Colonic mucosa (tissue), 4 donors: ENCODE measurements at regions not wholly inside any gene's neighbourhood (a gene's known extent, or its start where the extent isn't known, plus 50 kb on each side); places are given as distances from the start of the nearest gene placed in this dataset.

Experiments used
- DNase-seq: peaks from one replicate; pipeline ENCODE4 v3.0.0-alpha.2; 2020
- H3K27ac ChIP-seq: fragments of 200-600 bp; one replicate; pipeline ENCODE4 v1.8.0; 2021
- H3K27me3 ChIP-seq: fragments of 200-600 bp; one replicate; pipeline ENCODE4 v1.8.0; 2021
- H3K36me3 ChIP-seq: fragments of 200-600 bp; one replicate; pipeline ENCODE4 v1.8.0; 2021
- H3K4me1 ChIP-seq: fragments of 200-600 bp; one replicate; pipeline ENCODE4 v1.8.0; 2021; ENCODE audit warnings: mild to moderate bottlenecking
- H3K4me3 ChIP-seq: fragments of 200-600 bp; one replicate; pipeline ENCODE4 v1.8.0; 2021
- H3K9ac ChIP-seq, 2 donors: one replicate each; pipeline ENCODE4 v1.7.0; 2013; ENCODE audit warnings: control low read depth in 2 of 2, low read depth in 2 of 2, low read length in 2 of 2
- H3K9me3 ChIP-seq: fragments of 200-600 bp; one replicate; pipeline ENCODE4 v1.8.0; 2021
- CTCF ChIP-seq: fragments of 200-600 bp; IDR thresholded peaks from one replicate; pipeline ENCODE4 v1.8.0; 2022; ENCODE audit warnings: antibody characterized with exemption, mild to moderate bottlenecking
- intact Hi-C: fragments of 100-400 bp; cut with DNase I; formaldehyde crosslinking; loops from one replicate; pipeline ENCODE4 v1.14.1; 2022
- donor health status: healthy.
- donor health status: DM: no; HTN: no; CAD: no.
- donor health status: DM: no; HTN: no; CAD: no.

- Histone ChIP-seq H3K36me3 (no peaks in the 10 kb centered on the region), H3K4me1 (no peaks in the 10 kb centered on the region), H3K27me3 (no peaks in the 10 kb centered on the region), H3K9me3 (no peaks in the 10 kb centered on the region), H3K27ac (no peak overlapping the region), H3K4me3 (no peak overlapping the region), H3K9ac (no peak overlapping the region)
- intact Hi-C loops, result no loop called here
- peak; percentile 24 for DNase-seq
- TF ChIP-seq CTCF, result no peak
Measured at GRCh38 chr7:71015252-71015900, 116.6 kb upstream of the GALNT17 start.

GRCh38 chr7:71016401-71016800 lies 115.5 kb upstream of the GALNT17 start:
- no peaks in the 10 kb centered on the region for H3K36me3 ChIP-seq
- TF ChIP-seq CTCF, result no peak
- no peaks in the 10 kb centered on the region for H3K4me1 ChIP-seq
- no peaks in the 10 kb centered on the region for H3K27me3 ChIP-seq
- no peak overlapping the region for H3K4me3 ChIP-seq
- intact Hi-C loops, result no loop called here
- no peak for DNase-seq
- H3K9me3 ChIP-seq, result no peaks in the 10 kb centered on the region
- H3K27ac ChIP-seq, result no peak overlapping the region
- H3K9ac ChIP-seq, result no peak overlapping the region

GRCh38 chr7:71017602-71018001 lies 114.3 kb upstream of the GALNT17 start:
- no peaks in the 10 kb centered on the region for H3K4me1 ChIP-seq
- no peak overlapping the region for H3K27ac ChIP-seq
- H3K27me3 ChIP-seq, result no peaks in the 10 kb centered on the region
- intact Hi-C loops, result no loop called here
- TF ChIP-seq CTCF, result no peak
- H3K4me3 ChIP-seq, result no peak overlapping the region
- no peak for DNase-seq
- no peaks in the 10 kb centered on the region for H3K9me3 ChIP-seq
- H3K36me3 ChIP-seq, result no peaks in the 10 kb centered on the region
- H3K9ac ChIP-seq, result no peak overlapping the region

GRCh38 chr7:71019706-71020105 lies 112.2 kb upstream of the GALNT17 start:
- TF ChIP-seq CTCF, result no peak
- Histone ChIP-seq H3K9ac (no peak overlapping the region), H3K9me3 (no peaks in the 10 kb centered on the region), H3K4me1 (no peaks in the 10 kb centered on the region), H3K4me3 (no peak overlapping the region), H3K36me3 (no peaks in the 10 kb centered on the region), H3K27ac (no peak overlapping the region), H3K27me3 (no peaks in the 10 kb centered on the region)
- DNase-seq, result peak; percentile 22
- intact Hi-C loops, result no loop called here

GRCh38 chr7:71021131-71021530 lies 110.8 kb upstream of the GALNT17 start:
- H3K27me3 ChIP-seq, result no peaks in the 10 kb centered on the region
- DNase-seq, result no peak
- no peak overlapping the region for H3K9ac ChIP-seq
- H3K9me3 ChIP-seq, result no peaks in the 10 kb centered on the region
- TF ChIP-seq CTCF, result no peak
- no peak overlapping the region for H3K27ac ChIP-seq
- H3K36me3 ChIP-seq, result no peaks in the 10 kb centered on the region
- intact Hi-C loops, result no loop called here
- no peak overlapping the region for H3K4me3 ChIP-seq
- no peaks in the 10 kb centered on the region for H3K4me1 ChIP-seq
